T-cell (primary cell): ENCODE measurements at regions not wholly inside any gene's neighbourhood (a gene's known extent, or its start where the extent isn't known, plus 50 kb on each side); places are given as distances from the start of the nearest gene placed in this dataset.
"Not testable (repeated sequence)": the region's sequence is repeated elsewhere in the genome, so short reads cannot be mapped to it uniquely, and the experiment has no call there.

Experiments
- ATAC-seq, 4 experiments: fragments of 200-7000 bp in 3 of 4; fragments of 150-1000 bp in 1 of 4; cut with Tn5 transposase; replicated peaks in 1 of 4; 1 replicate in 3 of 4; 2 replicates in 1 of 4; pipeline ENCODE4 v1.10.0; 2021; ENCODE audit warnings: moderate library complexity in 3 of 4, mild to moderate bottlenecking in 2 of 4, moderate number of reproducible peaks in 1 of 4
- CTCF ChIA-PET, 2 donors: fragments of 300-600 bp; sonication (Branson Sonifier 250); formaldehyde crosslinking; loops; one replicate each; lab custom pipeline; 2022; ENCODE audit warnings: antibody characterized with exemption in 2 of 2; lab: Charles Lee
- POLR2A ChIA-PET, 2 donors: fragments of 300-600 bp; sonication (Branson Sonifier 250); formaldehyde crosslinking; loops; one replicate each; lab custom pipeline; 2022; ENCODE audit warnings: antibody characterized with exemption in 2 of 2; lab: Charles Lee
- DNase-seq, 35 experiments: peaks; one replicate each; pipeline versions ENCODE4 v3.0.0 to v3.0.0-alpha.2; 2013 to 2023
- H3K27ac ChIP-seq: one replicate; pipeline ENCODE4 v1.5.1; 2013; ENCODE audit warnings: low read length
- H3K27me3 ChIP-seq, 2 experiments: replicated peaks in 1 of 2; 1 replicate in 1 of 2; 2 replicates in 1 of 2; pipeline versions ENCODE4 v1.6.1 to v1.7.0; 2013; ENCODE audit warnings: low read length in 1 of 2, mixed read lengths in 1 of 2; ENCODE audit not compliant: control insufficient read depth in 2 of 2, insufficient read depth in 2 of 2; ENCODE audit errors: extremely low read depth in 1 of 2
- H3K36me3 ChIP-seq, 2 donors: 1 replicate in 1 of 2; 2 replicates in 1 of 2; pipeline versions ENCODE4 v1.6.1 to v1.7.0; 2013; ENCODE audit warnings: low read length in 1 of 2; ENCODE audit not compliant: control insufficient read depth in 2 of 2, insufficient read depth in 1 of 2; ENCODE audit errors: extremely low read depth in 1 of 2
- H3K4me1 ChIP-seq, 2 experiments: 1 replicate in 1 of 2; 2 replicates in 1 of 2; pipeline versions ENCODE4 v1.6.1 to v1.7.0; 2013; ENCODE audit warnings: low read length in 2 of 2, mixed read lengths in 1 of 2; ENCODE audit not compliant: insufficient read depth in 2 of 2, control insufficient read depth in 1 of 2; ENCODE audit errors: extremely low read depth in 1 of 2
- H3K4me3 ChIP-seq, 2 donors: 1 replicate in 1 of 2; 2 replicates in 1 of 2; pipeline versions ENCODE4 v1.5.1 to v1.7.0; 2013; ENCODE audit warnings: mild to moderate bottlenecking in 2 of 2, low read length in 1 of 2, moderate library complexity in 1 of 2; ENCODE audit not compliant: control insufficient read depth in 1 of 2; ENCODE audit errors: extremely low read depth in 1 of 2
- H3K9me3 ChIP-seq: 2 replicates; pipeline ENCODE4 v1.7.0; 2013
- H3K27ac Mint-ChIP-seq, 2 donors: one replicate each; pipeline ENCODE4 v1.8.0; 2020 to 2021; ENCODE audit warnings: mild to moderate bottlenecking in 2 of 2, mixed read lengths in 2 of 2
- H3K27me3 Mint-ChIP-seq, 2 donors: one replicate each; pipeline ENCODE4 v1.8.0; 2021 to 2022; ENCODE audit warnings: mixed read lengths in 2 of 2
- H3K36me3 Mint-ChIP-seq: one replicate; pipeline ENCODE4 v1.8.0; 2021; ENCODE audit warnings: mixed read lengths
- H3K4me1 Mint-ChIP-seq, 3 donors: one replicate each; pipeline ENCODE4 v1.8.0; 2020 to 2022; ENCODE audit warnings: mixed read lengths in 3 of 3, mild to moderate bottlenecking in 1 of 3
- H3K4me3 Mint-ChIP-seq, 3 donors: one replicate each; pipeline ENCODE4 v1.8.0; 2020 to 2022; ENCODE audit warnings: mild to moderate bottlenecking in 3 of 3, mixed read lengths in 3 of 3, moderate library complexity in 3 of 3
- H3K9me3 Mint-ChIP-seq, 3 donors: one replicate each; pipeline ENCODE4 v1.8.0; 2020 to 2022; ENCODE audit warnings: mixed read lengths in 3 of 3
- WGBS: methylation state at CpG from one replicate; pipeline ENCODE4 v1.1.5; 2013; ENCODE audit warnings: missing lambda C conversion rate; ENCODE audit not compliant: insufficient coverage; 5-methylcytosine and 5-hydroxymethylcytosine counted together

GRCh38 chr18:14944838-14945237 is 196.9 kb downstream of the ANKRD30B start:
- H3K27ac Mint-ChIP-seq, result no peak overlapping the region
- ATAC-seq (no peak), DNase-seq (no peak)
- no peaks in the 10 kb centered on the region for H3K9me3 ChIP-seq
- no peaks in the 10 kb centered on the region for H3K9me3 Mint-ChIP-seq
- no peaks in the 10 kb centered on the region for H3K27me3 Mint-ChIP-seq
- no peaks in the 10 kb centered on the region for H3K36me3 Mint-ChIP-seq
- CTCF ChIA-PET, result no interaction called here
- no peaks in the 10 kb centered on the region for H3K4me1 Mint-ChIP-seq
- 65% methylated on average over 5 of the region's 7 CpGs for WGBS
- H3K4me1 ChIP-seq, result no peaks in the 10 kb centered on the region
- no peak overlapping the region for H3K27ac ChIP-seq
- H3K27me3 ChIP-seq, result peaks cover 0 to 6% of the 10 kb centered on the region in 2 experiments
- H3K36me3 ChIP-seq, result no peaks in the 10 kb centered on the region
- no peak overlapping the region for H3K4me3 Mint-ChIP-seq
- no peak overlapping the region for H3K4me3 ChIP-seq
- POLR2A ChIA-PET, result no interaction called here

DNA sequence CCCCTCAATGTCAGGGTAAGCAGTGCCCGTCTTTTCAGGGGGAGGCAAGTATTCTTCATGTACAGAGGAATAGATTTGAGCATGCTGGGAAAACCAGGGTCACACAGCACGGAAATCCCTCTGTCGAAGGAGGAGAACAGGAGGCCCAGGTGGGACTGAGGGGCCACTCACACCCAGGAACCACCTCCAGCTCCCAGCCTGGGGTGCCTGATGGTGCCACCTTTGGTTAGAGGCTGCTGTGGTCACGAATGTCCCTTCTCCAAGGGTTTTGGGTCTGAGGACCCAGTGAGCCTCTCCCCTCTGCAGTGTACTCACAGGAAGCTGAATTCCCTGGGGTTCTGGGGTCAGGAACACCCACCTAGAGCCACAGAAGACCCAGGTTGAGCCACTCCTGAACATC is 197.3 kb downstream of the ANKRD30B start:
- Histone ChIP-seq H3K9me3 (no peaks in the 10 kb centered on the region), H3K36me3 (no peaks in the 10 kb centered on the region), H3K4me3 (no peak overlapping the region), H3K27ac (no peak overlapping the region), H3K4me1 (no peaks in the 10 kb centered on the region), H3K27me3 (peaks cover 0 to 4% of the 10 kb centered on the region in 2 experiments)
- no peaks in the 10 kb centered on the region for H3K36me3 Mint-ChIP-seq
- no peak overlapping the region for H3K4me3 Mint-ChIP-seq
- no peaks in the 10 kb centered on the region for H3K27me3 Mint-ChIP-seq
- H3K27ac Mint-ChIP-seq, result no peak overlapping the region
- H3K9me3 Mint-ChIP-seq, result no peaks in the 10 kb centered on the region
- ChIA-PET POLR2A (no interaction called here), CTCF (no interaction called here)
- 71% methylated on average over 1 of the region's 4 CpGs for WGBS
- no peaks in the 10 kb centered on the region for H3K4me1 Mint-ChIP-seq
- DNase-seq (no peak), ATAC-seq (no peak)

- H3K4me1 Mint-ChIP-seq, result no peaks in the 10 kb centered on the region
Observed at GRCh38 chr18:14945984-14946383, 198.0 kb downstream of the ANKRD30B start.

DNA sequence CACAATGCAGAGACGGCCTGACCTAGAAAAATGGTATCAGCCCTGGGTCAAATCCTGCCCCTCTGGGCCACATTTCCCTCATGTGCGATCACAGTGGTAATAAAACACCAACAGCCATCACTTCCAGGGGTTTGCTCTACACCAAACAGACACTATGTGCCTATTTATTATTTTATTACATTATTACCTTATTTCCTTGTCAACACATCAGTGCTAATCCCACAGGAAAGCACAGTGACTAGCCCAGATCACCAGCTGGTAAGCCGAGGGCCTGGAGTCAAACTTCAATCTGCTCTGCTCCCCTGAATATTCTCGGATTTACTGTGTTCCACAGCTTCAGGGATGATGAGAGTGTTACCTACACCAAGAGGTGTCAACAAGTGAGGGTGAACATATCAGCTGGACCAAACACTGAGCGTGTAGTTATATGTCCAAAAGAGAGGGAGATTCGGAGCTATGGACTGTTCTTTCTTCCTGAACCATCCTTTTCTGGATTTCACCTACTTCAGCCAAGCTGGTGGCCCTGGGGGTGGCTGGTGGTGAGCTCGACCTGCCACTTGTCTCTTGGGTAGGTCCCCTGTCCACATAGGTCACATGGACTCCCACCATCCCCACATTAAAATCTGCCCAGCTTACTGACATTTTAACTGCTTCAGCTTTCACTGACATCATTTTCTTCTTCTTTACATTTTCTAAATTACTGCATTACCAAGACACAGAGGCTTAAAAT is 198.9 kb downstream of the ANKRD30B start:
- H3K4me1 ChIP-seq, DNase-seq, H3K4me3 Mint-ChIP-seq, H3K27ac ChIP-seq, CTCF ChIA-PET, H3K36me3 Mint-ChIP-seq, H3K9me3 ChIP-seq, H3K4me3 ChIP-seq, H3K9me3 Mint-ChIP-seq, H3K27me3 Mint-ChIP-seq, H3K36me3 ChIP-seq, H3K4me1 Mint-ChIP-seq, H3K27ac Mint-ChIP-seq, H3K27me3 ChIP-seq, ATAC-seq, POLR2A ChIA-PET: not testable (repeated sequence)
- WGBS, result 64% methylated on average over 3 of the region's 7 CpGs

More at GRCh38 chr18:14945984-14946383, 198.0 kb downstream of the ANKRD30B start:
- no peak overlapping the region for H3K4me3 ChIP-seq
- WGBS, result 78% methylated on average over 7 of the region's 7 CpGs
- Mint-ChIP-seq H3K9me3 (no peaks in the 10 kb centered on the region), H3K4me3 (no peak overlapping the region), H3K36me3 (no peaks in the 10 kb centered on the region), H3K27me3 (no peaks in the 10 kb centered on the region), H3K27ac (no peak overlapping the region)
- no peaks in the 10 kb centered on the region for H3K4me1 ChIP-seq
- no peak overlapping the region for H3K27ac ChIP-seq
- no peaks in the 10 kb centered on the region for H3K36me3 ChIP-seq
- CTCF ChIA-PET, result no interaction called here
- ATAC-seq (no peak), DNase-seq (no peak)
- no peaks in the 10 kb centered on the region for H3K9me3 ChIP-seq
- POLR2A ChIA-PET, result no interaction called here
- peaks cover 0 to 3% of the 10 kb centered on the region in 2 experiments for H3K27me3 ChIP-seq

DNA sequence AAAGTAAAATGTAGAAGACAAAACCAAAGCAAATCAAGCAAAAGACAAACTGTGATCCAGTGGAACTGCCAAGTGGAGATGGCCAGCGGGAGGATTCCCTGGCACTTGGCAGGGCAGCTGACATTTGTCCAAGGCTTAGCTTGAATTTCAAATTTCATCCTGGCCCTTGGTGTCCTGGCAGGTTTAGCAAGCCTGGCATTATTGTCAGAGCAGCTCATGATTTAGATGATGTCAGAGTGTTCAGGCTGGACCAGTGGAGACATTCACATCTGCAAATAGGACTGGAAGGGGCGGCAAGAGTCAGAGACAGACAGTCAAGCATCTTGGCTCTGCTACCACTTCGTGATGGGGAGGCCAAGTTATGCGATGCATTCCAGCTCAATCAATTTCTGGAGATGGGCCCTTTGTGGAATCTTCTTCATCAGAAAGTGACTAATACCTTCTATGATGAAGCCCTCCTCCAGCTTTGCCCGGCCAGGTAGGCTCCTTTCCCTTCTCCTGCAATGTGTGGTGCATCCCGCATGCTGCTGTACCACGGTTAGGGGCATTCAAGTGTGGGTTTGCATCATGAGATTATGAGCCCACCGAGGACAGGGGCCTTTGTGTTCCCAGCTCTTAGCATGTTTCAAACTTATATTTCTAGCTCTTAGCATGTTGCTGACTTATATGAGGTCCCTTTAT is 199.7 kb downstream of the ANKRD30B start:
- H3K27me3 Mint-ChIP-seq, result no peaks in the 10 kb centered on the region
- H3K36me3 Mint-ChIP-seq, result no peaks in the 10 kb centered on the region
- H3K9me3 ChIP-seq, result no peaks in the 10 kb centered on the region
- no peaks in the 10 kb centered on the region for H3K4me1 Mint-ChIP-seq
- H3K27ac ChIP-seq, result no peak overlapping the region
- 88% methylated on average over 7 of the region's 8 CpGs for WGBS
- no peaks in the 10 kb centered on the region for H3K27me3 ChIP-seq
- no peak overlapping the region for H3K27ac Mint-ChIP-seq
- DNase-seq, result no peak
- H3K4me3 ChIP-seq, result no peak overlapping the region
- ChIA-PET POLR2A (no interaction called here), CTCF (no interaction called here)
- H3K36me3 ChIP-seq, result no peaks in the 10 kb centered on the region
- ATAC-seq, result no peak
- H3K4me1 ChIP-seq, result no peaks in the 10 kb centered on the region
- no peak overlapping the region for H3K4me3 Mint-ChIP-seq
- H3K9me3 Mint-ChIP-seq, result no peaks in the 10 kb centered on the region

DNA sequence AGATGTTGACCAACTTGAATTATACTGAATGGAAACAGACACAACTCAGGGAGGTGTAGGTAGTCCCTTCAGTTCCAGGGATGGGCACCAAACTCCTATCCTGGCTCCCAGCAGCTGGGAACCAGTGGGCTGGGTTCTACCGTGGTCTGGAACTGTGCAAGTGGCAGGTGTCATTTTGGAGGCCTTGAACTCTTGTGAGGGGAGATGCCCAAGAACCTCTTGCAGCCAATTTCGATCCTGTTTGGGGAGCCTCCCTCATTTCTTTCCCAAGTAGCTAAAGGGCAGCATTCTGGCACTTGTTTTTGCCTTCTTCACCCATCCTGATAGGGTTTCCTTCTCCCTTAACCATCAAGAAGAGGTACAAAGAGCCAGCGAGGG is 200.2 kb downstream of the ANKRD30B start:
- Histone ChIP-seq H3K27me3 (no peaks in the 10 kb centered on the region), H3K9me3 (no peaks in the 10 kb centered on the region), H3K36me3 (no peaks in the 10 kb centered on the region), H3K4me3 (no peak overlapping the region), H3K27ac (no peak overlapping the region), H3K4me1 (no peaks in the 10 kb centered on the region)
- H3K27ac Mint-ChIP-seq, result no peak overlapping the region
- CTCF ChIA-PET, result no interaction called here
- H3K9me3 Mint-ChIP-seq, result no peaks in the 10 kb centered on the region
- H3K27me3 Mint-ChIP-seq, result no peaks in the 10 kb centered on the region
- no peak for ATAC-seq
- no peaks in the 10 kb centered on the region for H3K36me3 Mint-ChIP-seq
- no peak for DNase-seq
- no CpG with 5 or more reads among the region's 3 CpGs for WGBS
- POLR2A ChIA-PET, result no interaction called here
- no peak overlapping the region for H3K4me3 Mint-ChIP-seq
- H3K4me1 Mint-ChIP-seq, result no peaks in the 10 kb centered on the region
